HG03139 (cell line): ENCODE measurements at regions not wholly inside any gene's neighbourhood (a gene's known extent, or its start where the extent isn't known, plus 50 kb on each side); places are given as distances from the start of the nearest gene placed in this dataset.

Experiments used
- ATAC-seq: cut with Tn5 transposase; IDR thresholded peaks from one replicate; pipeline ENCODE4 v1.9.1; 2021; ENCODE audit not compliant: unreplicated experiment

GRCh38 chr1:239322369-239322768 is 64.0 kb upstream of the CHRM3 start:
- no peak for ATAC-seq

GRCh38 chr1:239321877-239322276 is 64.5 kb upstream of the CHRM3 start:
- no peak for ATAC-seq

- no peak for ATAC-seq
These were observed 68.4 kb upstream of the CHRM3 start for GRCh38 chr1:239317948-239318347.

- ATAC-seq, result no peak
These were observed 70.6 kb upstream of the CHRM3 start for GRCh38 chr1:239315631-239316217.

- ATAC-seq, result no peak
These were observed 75.0 kb upstream of the CHRM3 start for GRCh38 chr1:239311331-239311730.

GRCh38 chr1:239308701-239309333 is 77.6 kb upstream of the CHRM3 start:
- ATAC-seq, result no peak

GRCh38 chr1:239307886-239308285 is 78.5 kb upstream of the CHRM3 start:
- ATAC-seq, result no peak

- ATAC-seq, result no peak
These were observed 79.9 kb upstream of the CHRM3 start for GRCh38 chr1:239306426-239306825.

- ATAC-seq, result no peak
These were observed 83.1 kb upstream of the CHRM3 start for GRCh38 chr1:239303289-239303688.

GRCh38 chr1:239302696-239303095 is 83.7 kb upstream of the CHRM3 start:
- ATAC-seq, result no peak

- no peak for ATAC-seq
These were observed 85.1 kb upstream of the CHRM3 start for GRCh38 chr1:239301251-239301650.

- ATAC-seq, result no peak
These were observed 88.5 kb upstream of the CHRM3 start for GRCh38 chr1:239297910-239298309.

GRCh38 chr1:239293350-239294110 is 92.8 kb upstream of the CHRM3 start:
- no peak for ATAC-seq

GRCh38 chr1:239288820-239289554 is 97.4 kb upstream of the CHRM3 start:
- ATAC-seq, result no peak

- ATAC-seq, result no peak
These were observed 99.1 kb upstream of the CHRM3 start for GRCh38 chr1:239287296-239287695.

- ATAC-seq, result no peak
These were observed 103.2 kb upstream of the CHRM3 start for GRCh38 chr1:239283216-239283615.

- ATAC-seq, result no peak
These were observed 104.0 kb upstream of the CHRM3 start for GRCh38 chr1:239282411-239282810.

GRCh38 chr1:239276051-239276450 is 110.3 kb upstream of the CHRM3 start:
- ATAC-seq, result no peak

GRCh38 chr1:239274242-239274830 is 112.0 kb upstream of the CHRM3 start:
- ATAC-seq, result no peak

GRCh38 chr1:239270509-239270908 is 115.9 kb upstream of the CHRM3 start:
- no peak for ATAC-seq

GRCh38 chr1:239269706-239270105 is 116.7 kb upstream of the CHRM3 start:
- no peak for ATAC-seq
